GM21390 (cell line): ENCODE measurements at regions not wholly inside any gene's neighbourhood (a gene's known extent, or its start where the extent isn't known, plus 50 kb on each side); places are given as distances from the start of the nearest gene placed in this dataset.
"Not testable (repeated sequence)": the region's sequence is repeated elsewhere in the genome, so short reads cannot be mapped to it uniquely, and the experiment has no call there.

ENCODE experiments used
- ATAC-seq: cut with Tn5 transposase; IDR thresholded peaks from one replicate; pipeline ENCODE4 v1.9.1; 2021; ENCODE audit not compliant: unreplicated experiment

DNA sequence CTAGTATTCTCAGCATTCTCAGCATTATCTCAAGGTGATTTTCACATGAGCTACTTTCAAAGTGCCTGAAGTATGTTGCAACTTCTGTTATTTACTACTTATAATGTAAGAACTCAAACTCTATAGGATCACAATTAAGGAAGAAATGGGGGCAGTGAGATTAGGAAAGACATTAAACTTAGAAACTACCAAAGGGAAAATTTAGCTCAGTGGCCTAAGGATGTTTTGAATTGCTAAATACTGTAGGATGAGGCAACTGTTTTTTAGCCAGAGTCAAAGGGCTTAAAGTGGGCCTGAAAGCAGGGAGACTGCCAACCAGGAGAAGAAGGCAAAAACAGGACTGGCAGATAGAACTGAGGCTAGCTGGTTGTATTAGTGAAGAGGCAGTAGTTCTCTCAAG, 55.5 kb upstream of the MBNL1 start:
- ATAC-seq = no peak

GRCh38 chr3:152213938-152214337, 54.8 kb upstream of the MBNL1 start:
- ATAC-seq = no peak

- not testable (repeated sequence) for ATAC-seq
Observed at GRCh38 chr3:152216960-152217865, 51.5 kb upstream of the MBNL1 start.

GRCh38 chr3:152218602-152219001, 50.1 kb upstream of the MBNL1 start:
- no peak for ATAC-seq
